ENCODE measurements at regions not wholly inside any gene's neighbourhood (a gene's known extent, or its start where the extent isn't known, plus 50 kb on each side); places are given as distances from the start of the nearest gene placed in this dataset.
"Not testable (repeated sequence)": the region's sequence is repeated elsewhere in the genome, so short reads cannot be mapped to it uniquely, and the experiment has no call there.

GRCh38 chr5:174951151-174951780 lies 226.9 kb downstream of the MSX2 start:
- in situ Hi-C loops (cut with MboI; ENCODE audit: low sequenced_read_pairs, unreplicated experiment): loop anchor here (10.0 kb wide), 1 partner anchor 494 kb away; the partner anchor contains the start of gene DRD1
- peak; percentile 85 for TF ChIP-seq CTCF (IDR thresholded peaks at IDR 0.05; ENCODE audit: borderline replicate concordance, control extremely low read depth, extremely low read depth, insufficient read depth, missing control alignments)
- DNase-seq (ENCODE audit: low spot score): peak; percentile 79

- no peak for TF ChIP-seq CTCF (IDR thresholded peaks at IDR 0.05; ENCODE audit: borderline replicate concordance, control extremely low read depth, extremely low read depth, insufficient read depth, missing control alignments)
Measured at GRCh38 chr5:174947548-174947947, 223.2 kb downstream of the MSX2 start.

GRCh38 chr5:174945853-174946252 lies 221.5 kb downstream of the MSX2 start:
- in situ Hi-C loops (cut with MboI; ENCODE audit: low sequenced_read_pairs, unreplicated experiment): no loop called here
- no peak for TF ChIP-seq CTCF (IDR thresholded peaks at IDR 0.05; ENCODE audit: borderline replicate concordance, control extremely low read depth, extremely low read depth, insufficient read depth, missing control alignments)
- no peak for DNase-seq (ENCODE audit: low spot score)

More at GRCh38 chr5:174947548-174947947, 223.2 kb downstream of the MSX2 start:
- in situ Hi-C loops (cut with MboI; ENCODE audit: low sequenced_read_pairs, unreplicated experiment): no loop called here
- no peak for DNase-seq (ENCODE audit: low spot score)

GRCh38 chr5:174943785-174944184 lies 219.4 kb downstream of the MSX2 start:
- in situ Hi-C loops (cut with MboI; ENCODE audit: low sequenced_read_pairs, unreplicated experiment): no loop called here
- no peak for DNase-seq (ENCODE audit: low spot score)
- no peak for TF ChIP-seq CTCF (IDR thresholded peaks at IDR 0.05; ENCODE audit: borderline replicate concordance, control extremely low read depth, extremely low read depth, insufficient read depth, missing control alignments)

GRCh38 chr5:174943002-174943401 lies 218.6 kb downstream of the MSX2 start:
- in situ Hi-C loops (cut with MboI; ENCODE audit: low sequenced_read_pairs, unreplicated experiment); DNase-seq (ENCODE audit: low spot score): not testable (repeated sequence)

- DNase-seq (ENCODE audit: low spot score): no peak
- TF ChIP-seq CTCF (IDR thresholded peaks at IDR 0.05; ENCODE audit: borderline replicate concordance, control extremely low read depth, extremely low read depth, insufficient read depth, missing control alignments): no peak
- in situ Hi-C loops (cut with MboI; ENCODE audit: low sequenced_read_pairs, unreplicated experiment): no loop called here
Measured at GRCh38 chr5:174937201-174938123, 213.1 kb downstream of the MSX2 start.

Measured in GM13976 (cell line).